ENCODE measurements at regions not wholly inside any gene's neighbourhood (a gene's known extent, or its start where the extent isn't known, plus 50 kb on each side); places are given as distances from the start of the nearest gene placed in this dataset.

- DNase-seq (ENCODE audit: low read depth): no peak
Measured at GRCh38 chr1:96002201-96002600, 719.4 kb upstream of the PTBP2 start.

GRCh38 chr1:96002969-96003964 lies 718.3 kb upstream of the PTBP2 start:
- no peak for DNase-seq (ENCODE audit: low read depth)

GRCh38 chr1:96009831-96010434 lies 711.7 kb upstream of the PTBP2 start:
- DNase-seq (ENCODE audit: low read depth): no peak

GRCh38 chr1:96011606-96012005 lies 710.0 kb upstream of the PTBP2 start:
- DNase-seq (ENCODE audit: low read depth): no peak

- DNase-seq (ENCODE audit: low read depth): no peak
Measured at GRCh38 chr1:96016219-96016618, 705.4 kb upstream of the PTBP2 start.

- DNase-seq (ENCODE audit: low read depth): no peak
Measured at GRCh38 chr1:96020378-96020777, 701.2 kb upstream of the PTBP2 start.

GRCh38 chr1:96025062-96025461 lies 696.5 kb upstream of the PTBP2 start:
- no peak for DNase-seq (ENCODE audit: low read depth)

- no peak for DNase-seq (ENCODE audit: low read depth)
Measured at GRCh38 chr1:96028071-96028470, 693.5 kb upstream of the PTBP2 start.

- DNase-seq (ENCODE audit: low read depth): no peak
Measured at GRCh38 chr1:96030312-96030711, 691.3 kb upstream of the PTBP2 start.

- DNase-seq (ENCODE audit: low read depth): no peak
Measured at GRCh38 chr1:96034006-96034405, 687.6 kb upstream of the PTBP2 start.

GRCh38 chr1:96036763-96037162 lies 684.8 kb upstream of the PTBP2 start:
- no peak for DNase-seq (ENCODE audit: low read depth)

- DNase-seq (ENCODE audit: low read depth): no peak
Measured at GRCh38 chr1:96038636-96039035, 682.9 kb upstream of the PTBP2 start.

- DNase-seq (ENCODE audit: low read depth): no peak
Measured at GRCh38 chr1:96039910-96040309, 681.7 kb upstream of the PTBP2 start.

GRCh38 chr1:96041470-96041869 lies 680.1 kb upstream of the PTBP2 start:
- DNase-seq (ENCODE audit: low read depth): no peak

- DNase-seq (ENCODE audit: low read depth): no peak
Measured at GRCh38 chr1:96048572-96049212, 672.9 kb upstream of the PTBP2 start.

- DNase-seq (ENCODE audit: low read depth): no peak
Measured at GRCh38 chr1:96049759-96050409, 671.7 kb upstream of the PTBP2 start.

GRCh38 chr1:96059276-96059675 lies 662.3 kb upstream of the PTBP2 start:
- no peak for DNase-seq (ENCODE audit: low read depth)

- DNase-seq (ENCODE audit: low read depth): no peak
Measured at GRCh38 chr1:96059736-96060135, 661.8 kb upstream of the PTBP2 start.

GRCh38 chr1:96060621-96061020 lies 661.0 kb upstream of the PTBP2 start:
- DNase-seq (ENCODE audit: low read depth): no peak

GRCh38 chr1:96072021-96072420 lies 649.6 kb upstream of the PTBP2 start:
- DNase-seq (ENCODE audit: low read depth): peak; percentile 2

- no peak for DNase-seq (ENCODE audit: low read depth)
Measured at GRCh38 chr1:96073100-96073499, 648.5 kb upstream of the PTBP2 start.

GRCh38 chr1:96074422-96074821 lies 647.2 kb upstream of the PTBP2 start:
- no peak for DNase-seq (ENCODE audit: low read depth)
